Body of pancreas (tissue), 4 donors: ENCODE measurements at regions not wholly inside any gene's neighbourhood (a gene's known extent, or its start where the extent isn't known, plus 50 kb on each side); places are given as distances from the start of the nearest gene placed in this dataset.
"Not testable (repeated sequence)": the region's sequence is repeated elsewhere in the genome, so short reads cannot be mapped to it uniquely, and the experiment has no call there.

Experiments
- ATAC-seq: fragments of 150-250 bp; one replicate; pipeline ENCODE4 v1.9.1; 2016
- DNase-seq, 4 donors: peaks; one replicate each; pipeline ENCODE4 v3.0.0-alpha.2; 2019
- H3K27ac ChIP-seq, 4 donors: fragments of 200-600 bp; sonication (generic); 1 replicate in 3 of 4; 2 replicates in 1 of 4; pipeline versions ENCODE4 v1.5.1 to v1.6.1; 2016 to 2019; ENCODE audit warnings: mild to moderate bottlenecking in 1 of 4, mixed read lengths in 1 of 4, moderate library complexity in 1 of 4
- H3K27me3 ChIP-seq, 2 donors: fragments of 200-600 bp; sonication (generic); one replicate each; pipeline ENCODE4 v1.6.0; 2016; ENCODE audit warnings: mild to moderate bottlenecking in 1 of 2
- H3K36me3 ChIP-seq, 2 donors: fragments of 200-600 bp; sonication (generic); replicated peaks in 1 of 2; 2 replicates each; pipeline ENCODE4 v1.5.1; 2016; ENCODE audit warnings: low read depth in 2 of 2; ENCODE audit not compliant: insufficient read depth in 1 of 2
- H3K4me1 ChIP-seq: fragments of 200-600 bp; sonication (generic); one replicate; pipeline ENCODE4 v1.6.0; 2016
- H3K4me3 ChIP-seq, 2 donors: fragments of 200-600 bp; sonication (generic); 1 replicate in 1 of 2; 2 replicates in 1 of 2; pipeline ENCODE4 v1.5.1; 2016 to 2019
- H3K9me3 ChIP-seq, 3 donors: fragments of 200-600 bp; sonication (generic); 1 replicate in 2 of 3; 2 replicates in 1 of 3; pipeline ENCODE4 v1.5.1; 2016
- CTCF ChIP-seq, 7 experiments: fragments of 450-650 bp in 4 of 7; fragments of 200-600 bp in 3 of 7; sonication (generic) in 3 of 7; IDR thresholded peaks; one replicate each; pipeline ENCODE4 v1.5.1; 2016 to 2019; ENCODE audit warnings: antibody characterized with exemption in 7 of 7
- POLR2A ChIP-seq, 3 donors: fragments of 450-650 bp; IDR thresholded peaks; one replicate each; pipeline ENCODE4 v1.6.1; 2016; ENCODE audit warnings: antibody characterized with exemption in 3 of 3, mild to moderate bottlenecking in 2 of 3
- WGBS, 2 donors: methylation state at CpG; one replicate each; pipeline ENCODE4 v1.1.5; 2017; 5-methylcytosine and 5-hydroxymethylcytosine counted together
- intact Hi-C: fragments of 100-400 bp; cut with DNase I; formaldehyde crosslinking; loops from one replicate; pipeline ENCODE4 v1.15.1; 2023

- intact Hi-C loops = no loop called here
- no peak for TF ChIP-seq CTCF (IDR thresholded peaks at IDR 0.05)
- no peak for TF ChIP-seq POLR2A (IDR thresholded peaks at IDR 0.05)
- no peaks in the 10 kb centered on the region for H3K4me1 ChIP-seq
These were observed 515.6 kb upstream of the GNPDA2 start for GRCh38 chr4:45241976-45242375.

GRCh38 chr4:45229206-45229605, 502.9 kb upstream of the GNPDA2 start:
- 44 to 46% methylated on average over 1 of the region's 1 CpG for WGBS, 2 donors
- Histone ChIP-seq H3K36me3 (no peaks in the 10 kb centered on the region), H3K4me3 (no peak overlapping the region), H3K4me1 (no peaks in the 10 kb centered on the region), H3K27me3 (no peaks in the 10 kb centered on the region), H3K9me3 (no peaks in the 10 kb centered on the region), H3K27ac (no peak overlapping the region)
- no peak for ATAC-seq
- no peak for TF ChIP-seq CTCF (IDR thresholded peaks at IDR 0.05)
- no peak for TF ChIP-seq POLR2A (IDR thresholded peaks at IDR 0.05)
- intact Hi-C loops = no loop called here
- no peak for DNase-seq

More at GRCh38 chr4:45241976-45242375, 515.6 kb upstream of the GNPDA2 start:
- no peak for DNase-seq
- no peak for ATAC-seq
- no peaks in the 10 kb centered on the region for H3K36me3 ChIP-seq
- peaks cover 0 to 4% (median 0%) of the 10 kb centered on the region in 3 donors for H3K9me3 ChIP-seq
- no peak overlapping the region for H3K27ac ChIP-seq
- H3K27me3 ChIP-seq = no peaks in the 10 kb centered on the region
- H3K4me3 ChIP-seq = no peak overlapping the region

GRCh38 chr4:45215976-45216542, 489.7 kb upstream of the GNPDA2 start:
- intact Hi-C loops = no loop called here

GRCh38 chr4:45208476-45208875, 482.1 kb upstream of the GNPDA2 start:
- H3K4me1 ChIP-seq, DNase-seq, H3K27me3 ChIP-seq, intact Hi-C loops, H3K27ac ChIP-seq, H3K4me3 ChIP-seq, ATAC-seq, H3K36me3 ChIP-seq, H3K9me3 ChIP-seq: not testable (repeated sequence)
- WGBS, 2 donors = 84 to 88% methylated on average over 15 to 21 of the region's 21 CpGs

More at GRCh38 chr4:45215976-45216542, 489.7 kb upstream of the GNPDA2 start:
- TF ChIP-seq CTCF (IDR thresholded peaks at IDR 0.05) = no peak
- TF ChIP-seq POLR2A (IDR thresholded peaks at IDR 0.05) = no peak
- Histone ChIP-seq H3K27me3 (no peaks in the 10 kb centered on the region), H3K4me3 (no peak overlapping the region), H3K36me3 (no peaks in the 10 kb centered on the region), H3K4me1 (no peaks in the 10 kb centered on the region), H3K27ac (no peak overlapping the region), H3K9me3 (no peaks in the 10 kb centered on the region)
- DNase-seq = no peak
- no peak for ATAC-seq

GRCh38 chr4:45207864-45208331, 481.5 kb upstream of the GNPDA2 start:
- H3K9me3 ChIP-seq, ATAC-seq, H3K27ac ChIP-seq, H3K27me3 ChIP-seq, DNase-seq, intact Hi-C loops, H3K36me3 ChIP-seq, H3K4me3 ChIP-seq, H3K4me1 ChIP-seq: not testable (repeated sequence)
- whole genome bisulfite sequencing, 2 donors = 83% methylated on average over 21 of the region's 27 CpGs; no CpG with 5 or more reads in 1 of the 2 donors

- H3K27ac ChIP-seq, H3K36me3 ChIP-seq, ATAC-seq, H3K27me3 ChIP-seq, H3K4me3 ChIP-seq, H3K4me1 ChIP-seq, intact Hi-C loops, DNase-seq, H3K9me3 ChIP-seq: not testable (repeated sequence)
- 82 to 87% methylated on average over 12 to 25 of the region's 30 CpGs for WGBS, 2 donors
These were observed 481.0 kb upstream of the GNPDA2 start for GRCh38 chr4:45207241-45207863.
